CD4-positive, CD25-positive, alpha-beta regulatory T cell (primary cell): ENCODE measurements at regions not wholly inside any gene's neighbourhood (a gene's known extent, or its start where the extent isn't known, plus 50 kb on each side); places are given as distances from the start of the nearest gene placed in this dataset.

Experiments
- ATAC-seq, 2 donors: fragments of 150-1000 bp; cut with Tn5 transposase; one replicate each; pipeline ENCODE4 v1.10.0; 2021; ENCODE audit warnings: low read depth in 2 of 2, moderate number of reproducible peaks in 2 of 2, moderate library complexity in 1 of 2
- DNase-seq, 3 donors: peaks; one replicate each; pipeline versions ENCODE4 v3.0.0 to v3.0.0-alpha.2; 2012 to 2022; ENCODE audit warnings: mixed read lengths in 1 of 3
- H3K27ac ChIP-seq: one replicate; pipeline ENCODE4 v1.7.0; 2013; ENCODE audit warnings: mild to moderate bottlenecking, low read length; ENCODE audit not compliant: insufficient read depth, poor library complexity, severe bottlenecking
- H3K27me3 ChIP-seq: one replicate; pipeline ENCODE4 v1.7.0; 2013; ENCODE audit warnings: low read length; ENCODE audit not compliant: control insufficient read depth, insufficient read depth
- H3K36me3 ChIP-seq: one replicate; pipeline ENCODE4 v1.7.0; 2013; ENCODE audit warnings: mild to moderate bottlenecking, low read length, moderate library complexity; ENCODE audit not compliant: control insufficient read depth, insufficient read depth
- H3K4me1 ChIP-seq: 2 replicates; pipeline ENCODE4 v1.7.0; 2013; ENCODE audit warnings: mild to moderate bottlenecking, low read length; ENCODE audit not compliant: insufficient read depth, control insufficient read depth, poor library complexity, severe bottlenecking
- H3K4me3 ChIP-seq: one replicate; pipeline ENCODE4 v1.7.0; 2013; ENCODE audit warnings: low read depth, mild to moderate bottlenecking, low read length, moderate library complexity
- H3K9me3 ChIP-seq, 2 experiments: 1 replicate in 1 of 2; 2 replicates in 1 of 2; pipeline ENCODE4 v1.7.0; 2013; ENCODE audit warnings: low read length in 2 of 2, mild to moderate bottlenecking in 1 of 2, moderate library complexity in 1 of 2; ENCODE audit not compliant: control insufficient read depth in 2 of 2
- H3K27ac Mint-ChIP-seq, 3 donors: one replicate each; pipeline ENCODE4 v1.8.0; 2020 to 2022; ENCODE audit warnings: mild to moderate bottlenecking in 3 of 3, mixed read lengths in 3 of 3, moderate library complexity in 2 of 3
- H3K27me3 Mint-ChIP-seq: one replicate; pipeline ENCODE4 v1.8.0; 2022; ENCODE audit warnings: mild to moderate bottlenecking, mixed read lengths
- H3K36me3 Mint-ChIP-seq: one replicate; pipeline ENCODE4 v1.8.0; 2020; ENCODE audit warnings: mixed read lengths
- H3K4me1 Mint-ChIP-seq, 4 donors: one replicate each; pipeline ENCODE4 v1.8.0; 2020 to 2022; ENCODE audit warnings: mixed read lengths in 4 of 4, mild to moderate bottlenecking in 1 of 4
- H3K4me3 Mint-ChIP-seq, 4 donors: one replicate each; pipeline ENCODE4 v1.8.0; 2020 to 2022; ENCODE audit warnings: mild to moderate bottlenecking in 4 of 4, mixed read lengths in 4 of 4, moderate library complexity in 3 of 4
- H3K9me3 Mint-ChIP-seq, 7 donors: one replicate each; pipeline ENCODE4 v1.8.0; 2020 to 2022; ENCODE audit warnings: mixed read lengths in 7 of 7, mild to moderate bottlenecking in 3 of 7, moderate library complexity in 2 of 7

DNA sequence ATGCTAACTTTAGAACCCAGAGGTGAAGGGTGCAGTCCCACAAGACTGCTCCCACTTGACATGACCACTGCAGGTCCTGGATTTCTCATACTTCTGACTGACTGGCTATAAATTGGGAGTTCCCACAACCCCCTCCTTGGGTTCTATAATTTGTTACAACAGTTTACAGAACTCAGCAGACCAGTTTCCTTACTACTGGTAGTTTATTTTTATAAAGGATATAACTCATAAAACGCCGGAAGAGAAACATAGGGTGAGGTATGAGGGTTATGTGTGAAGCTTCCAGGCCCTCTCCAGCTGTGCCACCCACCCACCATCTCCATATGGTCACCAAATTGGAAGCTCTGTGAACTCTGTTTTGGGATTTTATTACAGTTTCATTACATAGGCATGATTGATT, 839.6 kb downstream of the TSN start:
- Histone ChIP-seq H3K9me3 (no peaks in the 10 kb centered on the region), H3K4me3 (no peak overlapping the region), H3K27ac (no peak overlapping the region), H3K4me1 (no peaks in the 10 kb centered on the region), H3K36me3 (no peaks in the 10 kb centered on the region), H3K27me3 (no peaks in the 10 kb centered on the region)
- Mint-ChIP-seq H3K4me1 (no peaks in the 10 kb centered on the region), H3K27me3 (no peaks in the 10 kb centered on the region), H3K9me3 (peaks cover 0 to 7% (median 3%) of the 10 kb centered on the region in 7 donors), H3K4me3 (no peak overlapping the region), H3K27ac (no peak overlapping the region), H3K36me3 (no peaks in the 10 kb centered on the region)
- DNase-seq = no peak
- no peak for ATAC-seq

DNA sequence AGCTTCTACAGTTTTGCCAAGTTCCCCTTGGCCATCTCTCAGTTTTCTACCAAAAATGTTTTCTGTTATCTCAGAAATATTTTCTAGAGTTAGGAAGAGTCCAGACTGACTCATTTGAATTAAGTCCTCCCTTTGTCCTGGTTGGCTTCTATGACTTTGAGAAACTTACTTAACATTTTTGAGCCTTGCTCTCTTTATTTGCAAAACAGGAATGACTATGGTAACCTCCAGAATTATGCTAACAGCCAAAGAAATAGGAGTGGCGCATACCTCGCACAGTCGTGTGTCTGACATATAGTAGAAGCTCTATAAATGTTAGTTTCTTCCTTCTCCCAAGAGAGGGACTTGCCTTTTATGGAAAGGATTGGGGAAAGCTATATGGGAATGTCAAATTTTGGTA, 841.1 kb downstream of the TSN start:
- H3K27ac ChIP-seq = no peak overlapping the region
- no peaks in the 10 kb centered on the region for H3K36me3 Mint-ChIP-seq
- no peak for ATAC-seq

DNA sequence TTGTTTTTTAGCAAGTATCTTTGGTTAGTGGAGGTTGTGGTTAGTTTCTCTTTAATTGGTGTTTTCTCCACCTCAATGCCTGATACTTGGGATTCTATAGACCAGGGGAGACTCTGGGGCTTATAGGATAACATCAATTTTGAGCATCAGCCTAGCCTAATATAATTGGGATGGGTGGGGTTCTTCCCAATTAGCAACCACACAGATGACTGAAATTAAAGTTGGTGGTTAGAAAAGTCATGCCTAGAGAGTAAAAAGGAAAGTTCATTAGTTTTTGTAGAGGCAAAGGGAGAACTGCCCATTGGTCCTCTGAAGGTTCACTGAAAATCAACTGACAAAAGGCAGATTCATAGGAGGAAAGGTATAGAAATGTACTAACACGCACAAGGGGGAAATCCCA, 843.3 kb downstream of the TSN start:
- Histone ChIP-seq H3K36me3 (no peaks in the 10 kb centered on the region), H3K27me3 (no peaks in the 10 kb centered on the region), H3K4me3 (no peak overlapping the region), H3K4me1 (no peaks in the 10 kb centered on the region), H3K9me3 (no peaks in the 10 kb centered on the region), H3K27ac (no peak overlapping the region)
- Mint-ChIP-seq H3K36me3 (no peaks in the 10 kb centered on the region), H3K9me3 (peaks cover 0 to 4% (median 0%) of the 10 kb centered on the region in 7 donors), H3K4me1 (no peaks in the 10 kb centered on the region), H3K27me3 (no peaks in the 10 kb centered on the region), H3K4me3 (no peak overlapping the region), H3K27ac (no peak overlapping the region)
- no peak for DNase-seq
- ATAC-seq = no peak

More for the DNA sequence above, 841.1 kb downstream of the TSN start:
- Mint-ChIP-seq H3K27ac (no peak overlapping the region), H3K27me3 (no peaks in the 10 kb centered on the region), H3K4me3 (no peak overlapping the region), H3K9me3 (peaks cover 0 to 7% (median 4%) of the 10 kb centered on the region in 7 donors), H3K4me1 (no peaks in the 10 kb centered on the region)
- Histone ChIP-seq H3K9me3 (no peaks in the 10 kb centered on the region), H3K36me3 (no peaks in the 10 kb centered on the region), H3K4me3 (no peak overlapping the region), H3K4me1 (no peaks in the 10 kb centered on the region), H3K27me3 (no peaks in the 10 kb centered on the region)
- DNase-seq = no peak

DNA sequence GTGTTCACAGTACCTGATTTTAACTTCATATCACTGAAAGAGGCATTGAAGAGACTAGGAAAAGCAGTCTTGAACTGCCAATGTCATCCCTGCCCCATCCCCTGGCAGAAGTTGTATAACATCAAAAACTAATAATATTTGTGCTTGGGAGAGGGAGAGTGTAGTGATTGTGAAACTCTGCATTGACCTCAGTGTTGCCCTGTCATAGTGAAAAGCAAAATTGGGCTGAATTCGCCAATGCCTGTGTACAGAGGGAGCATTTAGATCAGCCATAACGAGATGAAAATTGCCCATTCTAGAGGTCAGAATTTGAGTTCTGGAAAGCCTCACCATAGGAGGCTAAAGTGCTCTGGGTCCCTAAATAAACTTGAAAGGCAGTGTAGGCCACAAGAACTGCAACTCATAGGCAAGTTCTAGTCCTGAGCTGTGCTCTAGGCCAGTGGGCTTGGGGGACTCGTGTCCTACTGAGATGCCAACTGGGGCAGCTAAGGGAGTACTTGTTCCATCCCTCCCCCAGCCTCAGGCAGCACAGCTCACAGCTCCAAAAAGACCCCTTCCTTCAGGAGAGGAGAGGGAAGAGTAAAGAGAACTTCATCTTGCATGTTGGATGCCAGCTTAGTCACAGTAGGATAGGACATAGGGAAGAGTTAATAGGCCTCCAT, 855.6 kb downstream of the TSN start:
- Mint-ChIP-seq H3K36me3 (no peaks in the 10 kb centered on the region), H3K27ac (no peak overlapping the region), H3K27me3 (no peaks in the 10 kb centered on the region), H3K4me3 (no peak overlapping the region), H3K9me3 (peaks cover 1 to 10% (median 4%) of the 10 kb centered on the region in 7 donors), H3K4me1 (no peaks in the 10 kb centered on the region)
- H3K4me3 ChIP-seq = no peak overlapping the region
- no peak for ATAC-seq
- H3K27me3 ChIP-seq = no peaks in the 10 kb centered on the region
- no peak overlapping the region for H3K27ac ChIP-seq
- no peaks in the 10 kb centered on the region for H3K36me3 ChIP-seq
- DNase-seq = no peak
- H3K9me3 ChIP-seq = peaks cover 0 to 3% of the 10 kb centered on the region in 2 experiments
- H3K4me1 ChIP-seq = no peaks in the 10 kb centered on the region

DNA sequence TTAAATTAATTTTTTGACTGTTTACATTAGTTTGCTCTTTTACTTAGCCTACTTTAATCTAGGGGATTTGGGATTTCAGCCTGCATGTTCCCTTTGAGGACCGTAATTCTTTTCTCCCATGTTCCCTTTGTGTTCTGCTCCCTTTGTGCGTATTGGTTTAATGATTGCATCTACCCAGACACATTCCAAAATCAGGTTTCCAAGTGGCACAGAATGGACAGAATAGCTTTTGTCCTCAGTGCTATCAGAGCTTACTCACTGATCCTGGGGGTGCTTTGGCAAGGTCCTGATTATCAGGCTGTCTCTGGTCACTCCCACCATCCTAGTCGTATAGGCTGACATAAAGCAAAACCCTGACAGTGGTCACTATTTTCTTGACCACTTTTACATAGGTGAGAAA, 867.5 kb downstream of the TSN start:
- H3K27me3 ChIP-seq = no peaks in the 10 kb centered on the region
- no peaks in the 10 kb centered on the region for H3K36me3 ChIP-seq
- no peaks in the 10 kb centered on the region for H3K36me3 Mint-ChIP-seq
- H3K27me3 Mint-ChIP-seq = no peaks in the 10 kb centered on the region
- H3K27ac ChIP-seq = no peak overlapping the region
- H3K9me3 Mint-ChIP-seq = peaks cover 0 to 16% (median 6%) of the 10 kb centered on the region in 7 donors
- H3K4me3 Mint-ChIP-seq = no peak overlapping the region
- no peak overlapping the region for H3K4me3 ChIP-seq
- no peak overlapping the region for H3K27ac Mint-ChIP-seq
- no peaks in the 10 kb centered on the region for H3K9me3 ChIP-seq
- H3K4me1 ChIP-seq = no peaks in the 10 kb centered on the region
- DNase-seq (no peak), ATAC-seq (no peak)
- no peaks in the 10 kb centered on the region for H3K4me1 Mint-ChIP-seq

DNA sequence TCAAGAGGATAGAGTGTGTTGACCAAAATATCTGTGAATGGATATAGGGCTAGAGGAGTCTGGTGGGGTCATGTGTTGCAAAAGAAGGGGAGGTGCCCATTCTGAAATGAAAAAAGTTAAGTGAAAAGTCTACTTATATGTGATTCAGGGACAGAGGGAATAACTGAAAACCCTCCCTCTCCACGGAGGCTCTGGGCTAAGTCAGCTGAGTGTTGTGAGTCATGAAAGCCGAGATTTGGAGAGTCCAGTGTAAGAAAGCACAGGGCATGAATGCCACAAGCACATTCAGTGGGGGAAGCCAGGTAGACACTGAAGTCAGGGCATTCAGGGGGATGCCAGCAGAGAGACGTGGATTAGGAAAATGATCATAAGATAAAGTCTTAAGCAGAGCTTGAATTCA, 871.9 kb downstream of the TSN start:
- Mint-ChIP-seq H3K27ac (no peak overlapping the region), H3K4me1 (peaks cover 0 to 3% (median 0%) of the 10 kb centered on the region in 4 donors), H3K9me3 (peaks cover 0 to 15% (median 7%) of the 10 kb centered on the region in 7 donors), H3K4me3 (no peak overlapping the region), H3K27me3 (no peaks in the 10 kb centered on the region), H3K36me3 (no peaks in the 10 kb centered on the region)
- Histone ChIP-seq H3K9me3 (no peaks in the 10 kb centered on the region), H3K4me3 (no peak overlapping the region), H3K36me3 (no peaks in the 10 kb centered on the region), H3K4me1 (no peaks in the 10 kb centered on the region), H3K27ac (no peak overlapping the region), H3K27me3 (no peaks in the 10 kb centered on the region)
- ATAC-seq (no peak), DNase-seq (no peak)

DNA sequence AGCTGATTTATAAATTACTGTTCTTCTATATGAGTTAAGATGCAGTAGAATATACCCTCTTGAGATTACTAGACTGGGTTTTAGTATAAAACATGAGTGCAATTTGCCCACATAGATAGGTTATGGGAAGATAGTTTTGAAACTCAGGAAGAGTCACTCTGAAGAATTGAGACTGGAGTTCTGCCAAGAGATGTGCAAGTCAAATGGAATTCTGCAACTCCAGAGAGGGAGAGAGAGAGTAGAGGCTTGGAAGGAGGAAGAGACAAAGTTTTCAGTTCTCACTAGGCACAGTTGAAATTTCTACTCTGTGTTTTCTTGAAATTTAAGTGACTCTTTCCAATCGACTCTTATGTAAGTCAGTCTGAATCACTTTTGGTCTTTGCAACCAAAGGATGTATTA, 878.8 kb downstream of the TSN start:
- Histone ChIP-seq H3K9me3 (no peaks in the 10 kb centered on the region), H3K4me1 (no peaks in the 10 kb centered on the region), H3K4me3 (no peak overlapping the region), H3K27ac (no peak overlapping the region), H3K27me3 (no peaks in the 10 kb centered on the region), H3K36me3 (no peaks in the 10 kb centered on the region)
- DNase-seq (no peak), ATAC-seq (no peak)
- no peak overlapping the region for H3K4me3 Mint-ChIP-seq
- no peaks in the 10 kb centered on the region for H3K27me3 Mint-ChIP-seq
- H3K36me3 Mint-ChIP-seq = no peaks in the 10 kb centered on the region
- H3K27ac Mint-ChIP-seq = no peak overlapping the region
- peaks cover 2 to 9% (median 6%) of the 10 kb centered on the region in 7 donors for H3K9me3 Mint-ChIP-seq
- H3K4me1 Mint-ChIP-seq = peaks cover 0 to 4% (median under 1%) of the 10 kb centered on the region in 4 donors

DNA sequence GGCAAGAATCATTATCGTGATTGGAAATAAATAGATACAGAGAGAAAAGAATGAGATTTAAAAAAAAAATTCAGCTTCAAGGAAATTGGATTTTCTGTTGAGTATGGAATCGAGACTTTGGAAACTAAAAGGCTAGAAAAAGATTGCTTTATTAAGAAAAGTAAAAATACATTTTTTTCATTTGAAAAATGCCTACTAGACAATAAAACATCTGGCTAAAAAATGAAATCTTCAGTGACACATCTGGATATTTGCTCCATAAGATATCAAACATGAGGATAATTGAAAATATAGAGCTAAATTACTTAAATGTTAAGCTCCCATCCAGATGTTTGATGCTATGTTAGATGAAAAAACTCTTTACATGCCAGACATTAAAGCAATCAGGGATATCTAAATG, 879.5 kb downstream of the TSN start:
- ATAC-seq = no peak
- DNase-seq = no peak
- Histone ChIP-seq H3K9me3 (no peaks in the 10 kb centered on the region), H3K4me3 (no peak overlapping the region), H3K27ac (no peak overlapping the region), H3K27me3 (no peaks in the 10 kb centered on the region), H3K4me1 (no peaks in the 10 kb centered on the region), H3K36me3 (no peaks in the 10 kb centered on the region)
- Mint-ChIP-seq H3K27ac (no peak overlapping the region), H3K9me3 (peaks cover 2 to 9% (median 6%) of the 10 kb centered on the region in 7 donors), H3K27me3 (no peaks in the 10 kb centered on the region), H3K4me3 (no peak overlapping the region), H3K36me3 (no peaks in the 10 kb centered on the region), H3K4me1 (peaks cover 0 to 4% (median under 1%) of the 10 kb centered on the region in 4 donors)
